ENCODE measurements at regions not wholly inside any gene's neighbourhood (a gene's known extent, or its start where the extent isn't known, plus 50 kb on each side); places are given as distances from the start of the nearest gene placed in this dataset.

DNA sequence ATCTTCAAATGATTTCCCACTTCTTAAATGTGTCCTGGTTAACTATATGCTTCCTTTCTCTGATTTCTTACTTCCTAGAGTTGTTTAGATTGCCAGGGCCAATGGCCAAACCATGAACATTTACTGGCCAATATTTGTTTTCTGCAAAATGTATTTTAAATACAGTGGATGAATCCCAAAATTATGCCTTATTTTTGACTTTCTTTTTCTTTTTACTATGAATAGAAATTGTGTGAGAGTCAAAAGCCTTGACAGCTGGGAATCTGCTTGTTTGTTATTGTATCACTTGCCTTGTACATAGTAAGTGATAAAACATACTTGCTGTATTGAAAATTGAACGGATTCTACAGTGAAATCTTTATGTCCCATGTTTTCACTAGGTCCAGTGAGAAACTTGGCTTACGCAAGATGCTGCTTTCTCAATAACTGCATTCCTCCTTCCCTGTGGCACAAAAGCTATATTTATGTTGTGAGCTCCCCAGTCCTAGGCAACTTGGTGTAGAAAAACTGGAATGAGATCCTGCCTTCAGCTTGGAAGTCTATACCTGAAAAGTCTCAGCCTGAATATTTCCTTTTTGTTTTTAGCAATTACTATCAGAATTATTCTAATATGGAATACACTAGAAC, 295.2 kb downstream of the EPHA7 start:
- WGBS, 2 donors = 86 to 92% methylated on average over 2 of the region's 2 CpGs
- H3K27me3 ChIP-seq = no peaks in the 10 kb centered on the region
- H3K4me3 ChIP-seq (replicated peaks in 1 of 3) = no peak overlapping the region
- H3K4me1 ChIP-seq = no peaks in the 10 kb centered on the region
- no peak overlapping the region for H3K27ac ChIP-seq
- TF ChIP-seq, protein P1, sequence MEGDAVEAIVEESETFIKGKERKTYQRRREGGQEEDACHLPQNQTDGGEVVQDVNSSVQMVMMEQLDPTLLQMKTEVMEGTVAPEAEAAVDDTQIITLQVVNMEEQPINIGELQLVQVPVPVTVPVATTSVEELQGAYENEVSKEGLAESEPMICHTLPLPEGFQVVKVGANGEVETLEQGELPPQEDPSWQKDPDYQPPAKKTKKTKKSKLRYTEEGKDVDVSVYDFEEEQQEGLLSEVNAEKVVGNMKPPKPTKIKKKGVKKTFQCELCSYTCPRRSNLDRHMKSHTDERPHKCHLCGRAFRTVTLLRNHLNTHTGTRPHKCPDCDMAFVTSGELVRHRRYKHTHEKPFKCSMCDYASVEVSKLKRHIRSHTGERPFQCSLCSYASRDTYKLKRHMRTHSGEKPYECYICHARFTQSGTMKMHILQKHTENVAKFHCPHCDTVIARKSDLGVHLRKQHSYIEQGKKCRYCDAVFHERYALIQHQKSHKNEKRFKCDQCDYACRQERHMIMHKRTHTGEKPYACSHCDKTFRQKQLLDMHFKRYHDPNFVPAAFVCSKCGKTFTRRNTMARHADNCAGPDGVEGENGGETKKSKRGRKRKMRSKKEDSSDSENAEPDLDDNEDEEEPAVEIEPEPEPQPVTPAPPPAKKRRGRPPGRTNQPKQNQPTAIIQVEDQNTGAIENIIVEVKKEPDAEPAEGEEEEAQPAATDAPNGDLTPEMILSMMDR (IDR thresholded peaks at IDR 0.05) = no peak
- TF ChIP-seq POLR2A (IDR thresholded peaks at IDR 0.05) = no peak
- DNase-seq = no peak
- H3K9me3 ChIP-seq = no peaks in the 10 kb centered on the region
- no peaks in the 10 kb centered on the region for H3K36me3 ChIP-seq
- intact Hi-C loops (cut with DNase I) = no loop called here

DNA sequence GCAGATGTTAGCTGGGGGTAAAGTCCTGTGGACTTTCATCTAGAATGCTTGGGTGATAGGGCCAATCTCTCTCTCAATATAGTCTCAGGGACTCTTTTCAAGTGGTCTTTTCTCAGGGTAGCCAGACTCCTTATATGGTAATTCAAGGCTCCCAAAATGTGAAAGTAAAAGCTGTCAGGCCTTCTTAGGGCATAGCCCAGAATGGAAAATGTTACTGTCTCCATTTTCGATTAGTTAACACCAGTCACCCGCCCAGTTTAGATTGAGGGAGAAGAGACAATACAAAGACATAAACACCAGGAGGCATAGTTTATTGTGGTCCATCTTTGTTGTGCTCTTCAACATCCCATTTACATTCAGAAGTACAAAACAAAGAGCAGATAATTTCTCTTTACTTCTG, 295.8 kb downstream of the EPHA7 start:
- no peak overlapping the region for H3K4me3 ChIP-seq (replicated peaks in 1 of 3)
- no peaks in the 10 kb centered on the region for H3K36me3 ChIP-seq
- no peak for DNase-seq
- H3K27ac ChIP-seq = no peak overlapping the region
- no peaks in the 10 kb centered on the region for H3K9me3 ChIP-seq
- intact Hi-C loops (cut with DNase I) = no loop called here
- 82 to 96% methylated on average over 2 of the region's 2 CpGs for WGBS, 2 donors
- no peak for TF ChIP-seq POLR2A (IDR thresholded peaks at IDR 0.05)
- TF ChIP-seq, protein P1 (IDR thresholded peaks at IDR 0.05) = no peak
- no peaks in the 10 kb centered on the region for H3K4me1 ChIP-seq
- H3K27me3 ChIP-seq = no peaks in the 10 kb centered on the region

DNA sequence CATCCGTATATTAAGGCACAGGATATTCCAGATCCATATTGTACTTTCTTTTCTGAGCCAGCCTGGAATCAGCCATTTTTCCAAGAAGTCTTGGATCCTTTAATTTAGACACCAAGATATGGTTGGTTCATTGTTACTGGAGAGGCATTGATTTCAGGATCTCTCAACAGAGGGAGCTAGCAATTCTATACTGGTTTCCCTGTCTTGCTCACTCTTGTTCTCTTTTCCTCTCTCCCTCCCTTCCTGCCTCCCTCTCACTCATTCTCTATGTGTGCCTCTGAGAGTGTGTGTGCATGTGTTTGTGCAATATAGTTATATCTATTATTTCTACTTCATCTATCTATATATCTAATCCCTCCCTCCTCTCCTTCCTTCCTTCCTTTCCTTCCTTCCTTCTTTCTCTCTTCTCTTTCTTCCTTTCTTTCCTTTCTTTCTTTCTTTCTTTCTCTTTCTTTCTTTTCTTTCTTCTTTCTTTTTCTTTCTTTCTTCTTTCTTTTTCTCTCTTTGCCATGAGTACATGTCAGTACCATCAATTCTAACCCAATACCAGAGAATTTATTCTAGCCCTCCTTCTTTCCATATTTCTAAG, 299.1 kb downstream of the EPHA7 start:
- TF ChIP-seq POLR2A (IDR thresholded peaks at IDR 0.05) = no peak
- TF ChIP-seq, protein P1 (IDR thresholded peaks at IDR 0.05) = no peak
- H3K9me3 ChIP-seq = no peaks in the 10 kb centered on the region
- H3K4me3 ChIP-seq (replicated peaks in 1 of 3) = no peak overlapping the region
- 88 to 92% methylated on average over 1 of the region's 1 CpG for WGBS, 2 donors
- no peak overlapping the region for H3K27ac ChIP-seq
- no peaks in the 10 kb centered on the region for H3K27me3 ChIP-seq
- H3K4me1 ChIP-seq = no peaks in the 10 kb centered on the region
- no peaks in the 10 kb centered on the region for H3K36me3 ChIP-seq
- DNase-seq = no peak
- intact Hi-C loops (cut with DNase I) = no loop called here

DNA sequence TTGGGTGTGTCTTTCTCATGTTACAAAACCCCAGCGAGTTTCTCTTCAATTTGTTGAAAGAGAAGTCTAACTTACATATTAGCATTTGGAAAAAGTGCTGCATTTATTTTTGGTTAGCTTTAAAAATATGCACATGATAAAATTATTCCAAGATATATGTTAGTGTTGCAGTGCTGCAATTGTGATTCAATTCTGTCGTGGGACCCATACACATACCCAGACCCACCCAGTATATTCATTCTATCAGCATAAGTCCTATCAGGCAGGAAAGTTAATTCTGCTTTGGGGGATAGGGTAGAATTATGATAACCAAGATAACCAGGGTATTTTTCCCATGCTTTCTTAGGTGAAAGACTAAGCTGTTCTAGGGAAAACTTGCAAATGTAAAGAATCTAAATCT, 313.5 kb downstream of the EPHA7 start:
- WGBS, 2 donors = 78 to 82% methylated on average over 2 of the region's 2 CpGs
- intact Hi-C loops (cut with DNase I) = no loop called here
- Histone ChIP-seq H3K27me3 (no peaks in the 10 kb centered on the region), H3K4me1 (no peaks in the 10 kb centered on the region), H3K36me3 (no peaks in the 10 kb centered on the region), H3K4me3 (replicated peaks in 1 of 3) (no peak overlapping the region), H3K27ac (no peak overlapping the region), H3K9me3 (no peaks in the 10 kb centered on the region)
- DNase-seq = no peak
- TF ChIP-seq, protein P1 (IDR thresholded peaks at IDR 0.05) = no peak
- no peak for TF ChIP-seq POLR2A (IDR thresholded peaks at IDR 0.05)

DNA sequence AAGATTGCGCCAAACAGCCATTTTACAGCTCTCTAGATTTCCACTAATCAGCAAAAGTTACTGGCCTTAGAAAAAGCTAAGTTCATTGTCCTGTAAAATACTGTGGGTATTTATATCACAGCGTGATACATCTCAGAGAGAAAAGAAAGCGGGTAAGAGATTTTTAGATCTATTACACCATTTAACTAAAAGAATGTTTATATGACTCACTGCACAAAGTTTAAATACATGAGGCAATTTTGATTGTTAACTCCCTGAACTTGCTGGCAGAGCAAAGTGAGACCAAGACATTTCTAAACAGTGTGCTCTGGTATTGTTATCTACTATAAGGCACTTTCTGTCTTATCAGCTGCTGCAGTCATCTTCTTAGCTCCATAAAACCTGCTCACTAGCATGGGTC, 314.3 kb downstream of the EPHA7 start:
- no peaks in the 10 kb centered on the region for H3K27me3 ChIP-seq
- H3K27ac ChIP-seq = no peak overlapping the region
- no peaks in the 10 kb centered on the region for H3K9me3 ChIP-seq
- TF ChIP-seq, protein P1 (IDR thresholded peaks at IDR 0.05) = no peak
- TF ChIP-seq POLR2A (IDR thresholded peaks at IDR 0.05) = no peak
- H3K36me3 ChIP-seq = no peaks in the 10 kb centered on the region
- intact Hi-C loops (cut with DNase I) = no loop called here
- H3K4me1 ChIP-seq = no peaks in the 10 kb centered on the region
- WGBS, 2 donors = 79 to 86% methylated on average over 3 of the region's 3 CpGs
- no peak for DNase-seq
- H3K4me3 ChIP-seq (replicated peaks in 1 of 3) = no peak overlapping the region

Measured in thyroid gland (tissue), 4 donors.